ENCODE measurements at regions not wholly inside any gene's neighbourhood (a gene's known extent, or its start where the extent isn't known, plus 50 kb on each side); places are given as distances from the start of the nearest gene placed in this dataset.
"Not testable (repeated sequence)": the region's sequence is repeated elsewhere in the genome, so short reads cannot be mapped to it uniquely, and the experiment has no call there.

- no peak for DNase-seq (ENCODE audit: extremely low spot score)
- H3K36me3 ChIP-seq (ENCODE audit: insufficient read depth): no peaks in the 10 kb centered on the region
- no peak overlapping the region for H3K27ac ChIP-seq (ENCODE audit: low read depth)
- no peaks in the 10 kb centered on the region for H3K4me1 ChIP-seq (ENCODE audit: insufficient read depth)
- 87% methylated on average over 13 of the region's 13 CpGs for WGBS
- no peak overlapping the region for H3K4me3 ChIP-seq (ENCODE audit: low read depth, low read length)
Measured at GRCh38 chr16:88202207-88202745, 180.5 kb upstream of the ZNF469 start.

DNA sequence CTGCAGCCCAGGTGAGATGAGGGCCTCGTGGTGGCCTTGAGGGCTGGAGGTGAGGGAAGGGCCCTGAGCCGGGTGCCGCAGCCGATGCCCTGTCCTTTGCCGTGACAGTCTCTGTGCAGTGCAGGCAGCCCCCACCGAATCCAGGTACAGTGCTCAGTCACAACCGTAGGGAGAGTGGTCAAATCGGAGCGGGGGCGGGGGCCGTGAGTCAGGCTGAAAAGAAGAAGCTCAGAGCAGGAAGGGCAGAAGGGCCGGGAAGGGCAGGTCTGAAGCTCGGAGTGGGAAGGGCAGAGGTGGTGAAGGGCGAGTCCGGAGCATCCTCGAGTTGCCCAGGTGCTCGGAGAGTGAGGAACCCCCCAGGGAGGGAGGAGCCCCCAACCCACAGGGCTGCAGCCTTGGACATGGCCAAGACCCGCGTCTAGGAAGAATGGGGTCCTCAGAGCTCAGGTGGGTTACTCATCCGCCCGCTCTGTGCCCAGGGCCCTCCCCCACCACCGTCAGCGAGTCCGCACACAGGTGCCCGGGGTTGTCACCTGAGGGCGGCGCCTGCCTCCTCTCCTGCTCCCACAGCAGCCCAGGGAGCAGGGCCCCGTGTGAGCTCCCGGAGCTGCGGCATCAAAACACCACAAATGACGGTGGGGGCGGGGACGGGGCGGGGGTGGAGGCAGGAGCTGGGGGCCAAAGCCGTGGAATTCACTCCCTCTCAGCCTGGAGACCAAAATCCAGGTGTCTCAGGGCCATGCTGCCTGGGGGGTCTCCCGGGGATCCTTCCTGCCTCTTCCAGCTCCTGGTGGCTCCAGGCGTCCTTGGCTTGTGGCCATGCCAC is 179.7 kb upstream of the ZNF469 start:
- 92% methylated on average over 37 of the region's 37 CpGs for WGBS
- DNase-seq (ENCODE audit: extremely low spot score); H3K4me1 ChIP-seq (ENCODE audit: insufficient read depth); H3K36me3 ChIP-seq (ENCODE audit: insufficient read depth); H3K4me3 ChIP-seq (ENCODE audit: low read depth, low read length); H3K27ac ChIP-seq (ENCODE audit: low read depth): not testable (repeated sequence)

GRCh38 chr16:88204131-88205110 is 178.3 kb upstream of the ZNF469 start:
- not testable (repeated sequence) for H3K36me3 ChIP-seq (ENCODE audit: insufficient read depth); DNase-seq (ENCODE audit: extremely low spot score); H3K4me3 ChIP-seq (ENCODE audit: low read depth, low read length); H3K27ac ChIP-seq (ENCODE audit: low read depth); H3K4me1 ChIP-seq (ENCODE audit: insufficient read depth)
- 88% methylated on average over 34 of the region's 37 CpGs for WGBS

- not testable (repeated sequence) for H3K36me3 ChIP-seq (ENCODE audit: insufficient read depth); H3K27ac ChIP-seq (ENCODE audit: low read depth); DNase-seq (ENCODE audit: extremely low spot score); H3K4me3 ChIP-seq (ENCODE audit: low read depth, low read length); H3K4me1 ChIP-seq (ENCODE audit: insufficient read depth)
- whole genome bisulfite sequencing: 95% methylated on average over 17 of the region's 17 CpGs
Measured at GRCh38 chr16:88205482-88205881, 177.3 kb upstream of the ZNF469 start.

DNA sequence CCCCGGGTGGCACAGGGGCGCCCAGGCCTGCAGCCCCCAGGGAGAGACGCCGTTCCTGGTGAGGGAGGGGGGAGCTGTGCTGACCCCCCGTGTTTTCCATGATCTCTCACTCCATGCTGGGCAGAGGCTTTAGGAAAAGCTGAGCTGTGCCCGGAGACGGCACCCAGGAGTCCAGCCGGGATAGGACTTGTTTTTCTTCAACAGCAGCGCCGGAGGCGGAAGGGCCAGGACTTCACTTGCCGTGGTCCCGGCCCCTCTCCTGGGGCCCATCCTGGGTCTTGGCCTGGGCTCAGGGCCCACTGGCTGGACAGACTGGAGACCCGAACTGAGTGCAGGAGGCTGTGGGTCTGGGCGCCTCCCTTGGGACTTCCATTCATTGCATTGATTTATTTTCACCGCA is 176.8 kb upstream of the ZNF469 start:
- H3K27ac ChIP-seq (ENCODE audit: low read depth); H3K4me1 ChIP-seq (ENCODE audit: insufficient read depth); DNase-seq (ENCODE audit: extremely low spot score); H3K4me3 ChIP-seq (ENCODE audit: low read depth, low read length); H3K36me3 ChIP-seq (ENCODE audit: insufficient read depth): not testable (repeated sequence)
- WGBS: 80% methylated on average over 13 of the region's 16 CpGs

GRCh38 chr16:88206516-88206915 is 176.2 kb upstream of the ZNF469 start:
- 83% methylated on average over 13 of the region's 22 CpGs for WGBS

GRCh38 chr16:88208112-88208511 is 174.6 kb upstream of the ZNF469 start:
- no peaks in the 10 kb centered on the region for H3K4me1 ChIP-seq (ENCODE audit: insufficient read depth)
- no peak overlapping the region for H3K27ac ChIP-seq (ENCODE audit: low read depth)
- no peaks in the 10 kb centered on the region for H3K36me3 ChIP-seq (ENCODE audit: insufficient read depth)
- no peak overlapping the region for H3K4me3 ChIP-seq (ENCODE audit: low read depth, low read length)
- WGBS: 42% methylated on average over 10 of the region's 10 CpGs
- no peak for DNase-seq (ENCODE audit: extremely low spot score)

More at GRCh38 chr16:88206516-88206915, 176.2 kb upstream of the ZNF469 start:
- not testable (repeated sequence) for DNase-seq (ENCODE audit: extremely low spot score); H3K4me1 ChIP-seq (ENCODE audit: insufficient read depth); H3K36me3 ChIP-seq (ENCODE audit: insufficient read depth); H3K27ac ChIP-seq (ENCODE audit: low read depth); H3K4me3 ChIP-seq (ENCODE audit: low read depth, low read length)

DNA sequence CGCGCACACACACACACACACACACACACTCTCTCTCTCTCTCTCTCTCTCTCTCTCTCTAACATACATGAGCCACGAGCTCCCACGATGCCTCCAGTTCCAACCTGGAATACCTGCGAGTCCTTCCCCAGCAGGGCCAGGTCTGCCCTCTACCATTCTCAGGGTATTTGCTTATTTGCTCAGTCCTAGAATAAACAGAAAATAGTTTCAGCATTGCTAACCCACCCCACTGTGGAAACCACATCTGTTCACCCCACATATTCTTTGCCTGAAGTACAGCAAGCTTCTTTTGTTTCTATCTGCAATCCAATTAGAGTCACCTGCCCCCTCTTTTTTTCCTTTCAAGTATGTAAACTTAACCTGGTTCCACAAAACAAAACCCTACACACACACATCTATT is 174.0 kb upstream of the ZNF469 start:
- H3K36me3 ChIP-seq (ENCODE audit: insufficient read depth); DNase-seq (ENCODE audit: extremely low spot score); H3K27ac ChIP-seq (ENCODE audit: low read depth); H3K4me1 ChIP-seq (ENCODE audit: insufficient read depth); H3K4me3 ChIP-seq (ENCODE audit: low read depth, low read length): not testable (repeated sequence)
- WGBS: 3% methylated on average over 2 of the region's 5 CpGs

DNA sequence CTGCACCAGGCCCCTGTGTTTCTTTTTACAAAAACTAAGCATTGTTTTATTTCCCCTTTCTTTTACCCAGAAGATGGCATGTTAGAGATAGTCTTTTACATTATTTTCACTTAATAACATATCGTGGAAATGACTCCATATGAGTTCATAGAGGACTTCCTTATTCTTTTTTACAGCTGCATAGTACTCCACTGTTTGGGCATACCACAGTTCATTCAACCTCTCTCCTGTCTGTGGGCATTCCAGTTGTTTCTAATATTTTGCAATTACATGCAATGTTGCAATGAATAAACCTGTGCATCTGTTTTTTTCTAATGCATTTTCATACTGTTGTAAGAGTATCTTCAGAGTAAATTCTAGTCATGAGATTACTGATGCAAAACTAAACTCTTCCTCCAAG is 173.2 kb upstream of the ZNF469 start:
- H3K27ac ChIP-seq (ENCODE audit: low read depth); H3K36me3 ChIP-seq (ENCODE audit: insufficient read depth); DNase-seq (ENCODE audit: extremely low spot score); H3K4me1 ChIP-seq (ENCODE audit: insufficient read depth); H3K4me3 ChIP-seq (ENCODE audit: low read depth, low read length): not testable (repeated sequence)
- 94% methylated on average over 1 of the region's 1 CpG for WGBS

GRCh38 chr16:88213937-88214336 is 168.8 kb upstream of the ZNF469 start:
- not testable (repeated sequence) for H3K4me3 ChIP-seq (ENCODE audit: low read depth, low read length); H3K36me3 ChIP-seq (ENCODE audit: insufficient read depth); H3K4me1 ChIP-seq (ENCODE audit: insufficient read depth); DNase-seq (ENCODE audit: extremely low spot score); H3K27ac ChIP-seq (ENCODE audit: low read depth)
- 81% methylated on average over 4 of the region's 5 CpGs for WGBS

DNA sequence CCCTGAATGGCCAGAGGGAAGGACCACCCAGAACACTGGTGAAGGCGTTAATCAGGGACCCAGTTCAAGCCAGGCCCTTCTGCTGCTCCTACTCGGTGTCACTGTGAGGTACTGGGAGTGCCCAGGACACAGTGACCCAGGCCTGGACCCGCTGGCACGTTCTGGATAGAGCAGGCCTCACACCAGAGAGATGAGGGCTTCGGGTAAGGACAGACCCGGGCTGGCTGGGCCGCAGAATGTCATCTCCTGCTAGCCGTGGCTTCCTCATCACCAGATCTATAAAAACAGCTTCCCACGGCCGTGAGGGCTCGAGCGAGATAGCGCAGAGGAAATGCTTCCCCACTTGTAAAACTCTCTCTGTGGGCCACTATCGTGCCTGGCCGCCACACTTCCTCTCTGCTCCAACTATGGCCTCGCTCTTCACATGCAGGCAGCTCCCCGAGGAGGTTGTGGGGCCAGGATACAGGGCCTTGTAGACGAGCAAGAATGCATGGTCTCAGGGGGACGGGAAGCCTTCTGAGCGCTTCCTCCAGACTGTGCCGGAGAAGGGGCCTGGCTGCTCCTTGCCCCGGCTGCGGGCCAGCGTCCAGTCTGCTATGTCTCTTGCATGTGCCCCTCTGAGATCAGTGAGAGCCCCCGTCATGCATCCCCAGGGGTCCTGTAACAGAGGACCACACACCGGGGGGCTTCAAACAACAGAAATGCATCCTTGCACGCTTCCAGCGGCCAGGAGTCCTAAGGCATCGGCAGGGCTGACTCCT is 161.6 kb upstream of the ZNF469 start:
- H3K4me1 ChIP-seq (ENCODE audit: insufficient read depth); H3K36me3 ChIP-seq (ENCODE audit: insufficient read depth); H3K27ac ChIP-seq (ENCODE audit: low read depth); H3K4me3 ChIP-seq (ENCODE audit: low read depth, low read length); DNase-seq (ENCODE audit: extremely low spot score): not testable (repeated sequence)
- 75% methylated on average over 29 of the region's 29 CpGs for WGBS

GRCh38 chr16:88223696-88224095 is 159.1 kb upstream of the ZNF469 start:
- H3K4me3 ChIP-seq (ENCODE audit: low read depth, low read length); H3K36me3 ChIP-seq (ENCODE audit: insufficient read depth); H3K27ac ChIP-seq (ENCODE audit: low read depth); H3K4me1 ChIP-seq (ENCODE audit: insufficient read depth); DNase-seq (ENCODE audit: extremely low spot score): not testable (repeated sequence)
- 72% methylated on average over 18 of the region's 18 CpGs for WGBS

Data from urinary bladder (tissue), 3 donors.